ENCODE measurements at regions not wholly inside any gene's neighbourhood (a gene's known extent, or its start where the extent isn't known, plus 50 kb on each side); places are given as distances from the start of the nearest gene placed in this dataset.

- TF ChIP-seq CTCF (IDR thresholded peaks at IDR 0.05) = no peak
- no peak overlapping the region for H3K4me3 ChIP-seq
- no peaks in the 10 kb centered on the region for H3K27me3 ChIP-seq (replicated peaks; ENCODE audit: insufficient read depth)
- DNase-seq (ENCODE audit: low spot score) = no peak
- no peak for ATAC-seq (ENCODE audit: insufficient number of reproducible peaks, low FRiP score, low read depth)
- no peaks in the 10 kb centered on the region for H3K36me3 ChIP-seq
- peaks cover 0 to 24% of the 10 kb centered on the region in 2 donors for H3K4me1 ChIP-seq (ENCODE audit: control insufficient read depth in 1 of 2, low read depth in 2 of 2)
- no peak overlapping the region for H3K27ac ChIP-seq
- H3K9me3 ChIP-seq = no peaks in the 10 kb centered on the region
Observed at GRCh38 chr11:10922892-10923291, 65.0 kb upstream of the ZBED5 start.

- DNase-seq (ENCODE audit: low spot score) = no peak
- no peak overlapping the region for H3K4me3 ChIP-seq
- no peak overlapping the region for H3K27ac ChIP-seq
- H3K27me3 ChIP-seq (replicated peaks; ENCODE audit: insufficient read depth) = no peaks in the 10 kb centered on the region
- H3K4me1 ChIP-seq (ENCODE audit: control insufficient read depth in 1 of 2, low read depth in 2 of 2) = peaks cover 0 to 12% of the 10 kb centered on the region in 2 donors
- H3K36me3 ChIP-seq = no peaks in the 10 kb centered on the region
- no peak for TF ChIP-seq CTCF (IDR thresholded peaks at IDR 0.05)
- H3K9me3 ChIP-seq = no peaks in the 10 kb centered on the region
- ATAC-seq (ENCODE audit: insufficient number of reproducible peaks, low FRiP score, low read depth) = no peak
Observed at GRCh38 chr11:10920875-10921274, 63.0 kb upstream of the ZBED5 start.

DNA sequence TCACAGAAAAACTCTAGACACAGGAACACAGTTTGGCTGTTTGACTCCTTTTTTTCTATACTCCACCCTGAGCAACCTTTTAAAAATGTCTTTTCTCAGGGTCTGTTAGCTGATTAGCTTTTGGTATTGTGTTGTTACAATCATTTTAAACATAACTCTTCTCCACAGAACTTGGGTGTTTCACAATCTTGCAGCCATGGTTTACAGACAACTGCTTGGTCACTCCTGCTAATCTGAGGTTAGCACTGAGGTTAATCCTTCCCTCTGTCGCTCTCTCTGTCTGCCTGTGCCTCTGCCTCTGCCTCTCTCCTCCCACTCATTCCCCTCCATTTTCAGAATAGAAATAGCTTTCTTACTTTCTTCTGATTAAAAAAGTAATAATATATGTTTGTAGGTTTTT is 62.4 kb upstream of the ZBED5 start:
- H3K27me3 ChIP-seq (replicated peaks; ENCODE audit: insufficient read depth) = no peaks in the 10 kb centered on the region
- no peak overlapping the region for H3K4me3 ChIP-seq
- no peak for TF ChIP-seq CTCF (IDR thresholded peaks at IDR 0.05)
- ATAC-seq (ENCODE audit: insufficient number of reproducible peaks, low FRiP score, low read depth) (no peak), DNase-seq (ENCODE audit: low spot score) (no peak)
- no peak overlapping the region for H3K27ac ChIP-seq
- no peaks in the 10 kb centered on the region for H3K36me3 ChIP-seq
- peaks cover 0 to 6% of the 10 kb centered on the region in 2 donors for H3K4me1 ChIP-seq (ENCODE audit: control insufficient read depth in 1 of 2, low read depth in 2 of 2)
- H3K9me3 ChIP-seq = no peaks in the 10 kb centered on the region

- DNase-seq (ENCODE audit: low spot score) (no peak), ATAC-seq (ENCODE audit: insufficient number of reproducible peaks, low FRiP score, low read depth) (no peak)
- Histone ChIP-seq H3K4me3 (no peak overlapping the region), H3K27me3 (replicated peaks; ENCODE audit: insufficient read depth) (no peaks in the 10 kb centered on the region), H3K4me1 (ENCODE audit: control insufficient read depth in 1 of 2, low read depth in 2 of 2) (peaks cover 0 to under 1% of the 10 kb centered on the region in 2 donors), H3K36me3 (no peaks in the 10 kb centered on the region), H3K27ac (no peak overlapping the region), H3K9me3 (no peaks in the 10 kb centered on the region)
- no peak for TF ChIP-seq CTCF (IDR thresholded peaks at IDR 0.05)
Observed at GRCh38 chr11:10918698-10919097, 60.8 kb upstream of the ZBED5 start.

DNA sequence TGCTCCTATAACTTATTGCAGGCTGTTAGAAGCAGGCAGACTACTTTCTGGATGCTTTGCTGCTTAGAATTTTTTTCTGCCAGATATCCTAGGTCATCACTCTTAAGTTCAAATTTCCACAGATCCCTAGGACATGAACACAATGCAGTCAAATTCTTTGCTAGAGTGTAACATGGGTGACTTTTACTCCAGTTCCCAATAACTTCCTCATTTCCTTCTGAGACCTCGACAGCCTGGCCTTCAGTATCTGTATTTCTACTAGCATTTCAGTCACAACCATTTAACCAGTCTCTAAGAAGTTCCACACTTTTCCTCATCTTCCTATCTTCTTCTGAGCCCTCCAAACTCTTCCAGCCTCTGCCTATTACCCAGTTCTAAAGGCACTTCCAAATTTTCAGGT is 60.4 kb upstream of the ZBED5 start:
- Histone ChIP-seq H3K27ac (no peak overlapping the region), H3K36me3 (no peaks in the 10 kb centered on the region), H3K27me3 (replicated peaks; ENCODE audit: insufficient read depth) (no peaks in the 10 kb centered on the region), H3K4me3 (no peak overlapping the region), H3K9me3 (no peaks in the 10 kb centered on the region), H3K4me1 (ENCODE audit: control insufficient read depth in 1 of 2, low read depth in 2 of 2) (peaks cover 0 to 5% of the 10 kb centered on the region in 2 donors)
- TF ChIP-seq CTCF (IDR thresholded peaks at IDR 0.05) = no peak
- ATAC-seq (ENCODE audit: insufficient number of reproducible peaks, low FRiP score, low read depth) (no peak), DNase-seq (ENCODE audit: low spot score) (no peak)
